22Rv1 (cell line): ENCODE measurements at regions not wholly inside any gene's neighbourhood (a gene's known extent, or its start where the extent isn't known, plus 50 kb on each side); places are given as distances from the start of the nearest gene placed in this dataset.
"Not testable (repeated sequence)": the region's sequence is repeated elsewhere in the genome, so short reads cannot be mapped to it uniquely, and the experiment has no call there.

Experiments
- H3K27ac ChIP-seq: fragments of 450-650 bp; 2 replicates; pipeline ENCODE4 v1.5.1; 2017
- ZFX ChIP-seq: fragments of 450-650 bp; IDR thresholded peaks from 2 replicates; pipeline ENCODE4 v1.6.1; 2017; ENCODE audit warnings: antibody characterized with exemption, borderline replicate concordance
- TF ChIP-seq, protein P1 (sequence below): fragments of 450-650 bp; IDR thresholded peaks from 2 replicates; pipeline ENCODE4 v1.5.1; 2017; ENCODE audit warnings: mild to moderate bottlenecking

- TF ChIP-seq, protein P1, sequence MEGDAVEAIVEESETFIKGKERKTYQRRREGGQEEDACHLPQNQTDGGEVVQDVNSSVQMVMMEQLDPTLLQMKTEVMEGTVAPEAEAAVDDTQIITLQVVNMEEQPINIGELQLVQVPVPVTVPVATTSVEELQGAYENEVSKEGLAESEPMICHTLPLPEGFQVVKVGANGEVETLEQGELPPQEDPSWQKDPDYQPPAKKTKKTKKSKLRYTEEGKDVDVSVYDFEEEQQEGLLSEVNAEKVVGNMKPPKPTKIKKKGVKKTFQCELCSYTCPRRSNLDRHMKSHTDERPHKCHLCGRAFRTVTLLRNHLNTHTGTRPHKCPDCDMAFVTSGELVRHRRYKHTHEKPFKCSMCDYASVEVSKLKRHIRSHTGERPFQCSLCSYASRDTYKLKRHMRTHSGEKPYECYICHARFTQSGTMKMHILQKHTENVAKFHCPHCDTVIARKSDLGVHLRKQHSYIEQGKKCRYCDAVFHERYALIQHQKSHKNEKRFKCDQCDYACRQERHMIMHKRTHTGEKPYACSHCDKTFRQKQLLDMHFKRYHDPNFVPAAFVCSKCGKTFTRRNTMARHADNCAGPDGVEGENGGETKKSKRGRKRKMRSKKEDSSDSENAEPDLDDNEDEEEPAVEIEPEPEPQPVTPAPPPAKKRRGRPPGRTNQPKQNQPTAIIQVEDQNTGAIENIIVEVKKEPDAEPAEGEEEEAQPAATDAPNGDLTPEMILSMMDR = no peak
- TF ChIP-seq ZFX = no peak
- no peak overlapping the region for H3K27ac ChIP-seq
These were observed 184.1 kb downstream of the TTC6 start for GRCh38 chr14:37779480-37779879.

GRCh38 chr14:37780731-37781130 lies 185.3 kb downstream of the TTC6 start:
- not testable (repeated sequence) for H3K27ac ChIP-seq

- not testable (repeated sequence) for H3K27ac ChIP-seq
These were observed 188.9 kb downstream of the TTC6 start for GRCh38 chr14:37784203-37784826.

DNA sequence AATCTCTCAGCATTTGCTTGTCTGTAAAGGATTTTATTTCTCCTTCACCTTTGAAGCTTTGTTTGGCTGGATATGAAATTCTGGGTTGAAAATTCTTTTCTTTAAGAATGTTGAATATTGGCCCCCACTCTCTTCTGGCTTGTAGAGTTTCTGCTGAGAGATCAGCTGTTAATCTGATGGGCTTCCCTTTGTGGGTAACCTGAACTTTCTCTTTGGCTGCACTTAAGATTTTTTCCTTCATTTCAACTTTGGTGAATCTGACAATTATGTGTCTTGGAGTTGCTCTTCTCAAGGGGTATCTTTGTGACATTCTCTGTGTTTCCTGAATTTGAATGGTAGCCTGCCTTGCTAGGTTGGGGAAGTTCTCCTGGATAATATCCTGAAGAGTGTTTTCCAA lies 189.4 kb downstream of the TTC6 start:
- not testable (repeated sequence) for H3K27ac ChIP-seq

GRCh38 chr14:37785298-37785697 lies 189.9 kb downstream of the TTC6 start:
- not testable (repeated sequence) for H3K27ac ChIP-seq

DNA sequence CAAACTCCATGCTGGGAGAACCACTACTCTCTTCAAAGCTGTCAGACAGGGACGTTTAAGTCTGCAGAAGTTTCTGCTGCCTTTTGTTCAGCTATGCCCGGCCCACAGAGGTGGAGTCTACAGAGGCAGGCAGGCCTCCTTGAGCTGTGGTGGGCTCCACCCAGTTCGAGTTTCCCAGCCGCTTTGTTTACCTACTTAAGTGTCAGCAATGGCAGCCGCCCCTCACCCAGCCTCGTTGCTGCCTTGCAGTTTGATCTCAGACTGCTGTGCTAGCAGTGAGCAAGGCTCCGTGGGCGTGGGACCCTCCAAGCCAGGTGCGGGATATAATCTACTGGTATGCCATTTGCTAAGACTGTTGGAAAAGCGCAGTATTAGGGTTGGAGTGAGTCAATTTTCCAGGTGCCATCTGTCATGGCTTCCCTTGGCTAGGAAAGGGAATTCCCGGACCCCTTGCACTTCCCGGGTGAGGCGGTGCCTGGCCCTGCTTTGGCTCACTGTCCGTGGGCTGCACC lies 190.7 kb downstream of the TTC6 start:
- H3K27ac ChIP-seq = not testable (repeated sequence)

DNA sequence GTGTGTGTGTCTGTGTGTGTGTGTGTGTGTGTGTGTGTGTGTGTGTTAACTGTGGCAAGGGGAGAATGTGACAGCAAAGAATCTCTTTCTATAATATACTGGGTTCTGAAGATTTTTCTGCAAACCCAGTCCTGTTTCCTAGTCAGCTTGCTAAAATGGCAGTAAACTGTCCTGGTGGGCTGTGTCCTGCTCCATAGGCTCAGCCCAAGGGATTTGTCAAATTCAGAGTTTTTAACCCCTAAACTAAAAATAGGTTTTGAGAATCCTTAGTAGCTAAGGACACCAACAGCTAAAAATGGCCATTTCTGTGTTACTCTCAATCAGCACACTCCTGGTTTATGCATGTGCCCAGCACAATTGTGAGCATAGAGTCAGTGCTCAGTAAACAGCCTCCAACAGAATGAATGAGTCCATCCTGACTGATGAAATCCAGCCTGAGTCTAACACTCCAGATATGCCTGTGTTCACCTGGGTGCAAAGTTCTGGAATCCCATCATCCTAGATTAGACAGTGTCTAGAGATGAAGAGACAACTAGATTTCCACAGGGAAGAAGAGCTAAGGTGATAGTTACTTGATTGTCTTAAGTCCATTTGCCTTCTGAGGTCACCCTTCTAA lies 192.6 kb downstream of the TTC6 start:
- H3K27ac ChIP-seq = no peak overlapping the region
- TF ChIP-seq ZFX = no peak
- TF ChIP-seq, protein P1 = no peak

GRCh38 chr14:37791384-37792036 lies 196.1 kb downstream of the TTC6 start:
- TF ChIP-seq, protein P1 = no peak
- TF ChIP-seq ZFX = no peak
- H3K27ac ChIP-seq = no peak overlapping the region

GRCh38 chr14:37792124-37792523 lies 196.7 kb downstream of the TTC6 start:
- H3K27ac ChIP-seq = no peak overlapping the region
- TF ChIP-seq, protein P1 = no peak
- TF ChIP-seq ZFX = no peak

GRCh38 chr14:37796703-37797416 lies 201.4 kb downstream of the TTC6 start:
- H3K27ac ChIP-seq = no peak overlapping the region
- TF ChIP-seq ZFX = no peak
- TF ChIP-seq, protein P1 = no peak
